BLaER1 (cell line): ENCODE measurements at regions not wholly inside any gene's neighbourhood (a gene's known extent, or its start where the extent isn't known, plus 50 kb on each side); places are given as distances from the start of the nearest gene placed in this dataset.
"Not testable (repeated sequence)": the region's sequence is repeated elsewhere in the genome, so short reads cannot be mapped to it uniquely, and the experiment has no call there.

Experiments used
- H3K27ac ChIP-seq: shearing (Covaris generic); formaldehyde crosslinking; 2 replicates; pipeline ENCODE4 v1.8.1; 2022
- H3K27me3 ChIP-seq: shearing (Covaris generic); formaldehyde crosslinking; 2 replicates; pipeline ENCODE4 v1.8.1; 2022
- H3K36me3 ChIP-seq: shearing (Covaris generic); formaldehyde crosslinking; 2 replicates; pipeline ENCODE4 v1.8.1; 2022
- H3K4me1 ChIP-seq: shearing (Covaris generic); formaldehyde crosslinking; 2 replicates; pipeline ENCODE4 v1.8.1; 2022
- H3K4me2 ChIP-seq: shearing (Covaris generic); formaldehyde crosslinking; 2 replicates; pipeline ENCODE4 v1.8.1; 2022
- H3K4me3 ChIP-seq: shearing (Covaris generic); formaldehyde crosslinking; 2 replicates; pipeline ENCODE4 v1.8.1; 2022
- H3K9ac ChIP-seq: shearing (Covaris generic); formaldehyde crosslinking; 2 replicates; pipeline ENCODE4 v1.8.1; 2022
- H3K9me3 ChIP-seq: shearing (Covaris generic); formaldehyde crosslinking; 2 replicates; pipeline ENCODE4 v1.8.1; 2022
- H4K20me1 ChIP-seq: shearing (Covaris generic); formaldehyde crosslinking; 2 replicates; pipeline ENCODE4 v1.8.1; 2022
- Cebpa-rat ChIP-seq: shearing (Covaris generic); IDR thresholded peaks from 2 replicates; pipeline ENCODE4 v1.8.1; 2022

- no peaks in the 10 kb centered on the region; the same call in 1 of the 2 replicates for H3K9me3 ChIP-seq
- H3K27me3 ChIP-seq = peaks cover 46% of the 10 kb centered on the region
Measured at GRCh38 chrX:56402207-56402606, 161.2 kb upstream of the UBQLN2 start.

DNA sequence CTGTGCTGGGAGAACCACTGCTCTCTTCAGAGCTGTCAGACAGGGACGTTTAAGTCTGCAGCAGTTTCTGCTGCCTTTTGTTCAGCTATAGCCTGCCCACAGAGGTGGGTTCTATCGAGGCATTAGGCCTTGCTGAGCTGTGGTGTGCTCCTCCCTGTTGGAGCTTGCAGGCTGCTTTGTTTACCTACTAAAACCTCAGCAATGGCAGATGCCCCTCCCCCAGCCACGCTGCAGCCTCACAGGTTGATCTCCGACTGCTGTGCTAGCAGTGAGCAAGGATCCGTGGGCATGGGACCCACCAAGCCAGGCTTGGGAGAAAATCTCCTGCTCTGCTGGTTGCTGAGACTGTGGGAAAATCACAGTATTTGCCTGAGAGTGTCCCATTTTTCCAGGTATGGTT, 133.8 kb upstream of the UBQLN2 start:
- Histone ChIP-seq H3K9me3 (peaks cover under 1% of the 10 kb centered on the region; the same call in 1 of the 2 replicates), H4K20me1 (no peaks in the 10 kb centered on the region), H3K9ac (no peak overlapping the region), H3K4me2 (no peak overlapping the region), H3K27me3 (no peaks in the 10 kb centered on the region; the same call in 1 of the 2 replicates), H3K27ac (no peak overlapping the region), H3K4me3 (no peak overlapping the region), H3K36me3 (no peaks in the 10 kb centered on the region), H3K4me1 (no peaks in the 10 kb centered on the region)
- no peak for TF ChIP-seq Cebpa-rat

More at GRCh38 chrX:56402207-56402606, 161.2 kb upstream of the UBQLN2 start:
- no peak overlapping the region for H3K9ac ChIP-seq
- no peaks in the 10 kb centered on the region for H4K20me1 ChIP-seq
- no peaks in the 10 kb centered on the region for H3K4me1 ChIP-seq
- H3K4me2 ChIP-seq = no peak overlapping the region
- no peak for TF ChIP-seq Cebpa-rat
- H3K36me3 ChIP-seq = no peaks in the 10 kb centered on the region
- H3K27ac ChIP-seq = no peak overlapping the region
- no peak overlapping the region for H3K4me3 ChIP-seq

GRCh38 chrX:56451981-56452380, 111.4 kb upstream of the UBQLN2 start:
- H3K4me3 ChIP-seq, H3K27ac ChIP-seq, H3K9ac ChIP-seq, H3K4me1 ChIP-seq, H3K4me2 ChIP-seq, H4K20me1 ChIP-seq, H3K36me3 ChIP-seq, H3K27me3 ChIP-seq: not testable (repeated sequence)
- peaks cover 11% of the 10 kb centered on the region for H3K9me3 ChIP-seq

DNA sequence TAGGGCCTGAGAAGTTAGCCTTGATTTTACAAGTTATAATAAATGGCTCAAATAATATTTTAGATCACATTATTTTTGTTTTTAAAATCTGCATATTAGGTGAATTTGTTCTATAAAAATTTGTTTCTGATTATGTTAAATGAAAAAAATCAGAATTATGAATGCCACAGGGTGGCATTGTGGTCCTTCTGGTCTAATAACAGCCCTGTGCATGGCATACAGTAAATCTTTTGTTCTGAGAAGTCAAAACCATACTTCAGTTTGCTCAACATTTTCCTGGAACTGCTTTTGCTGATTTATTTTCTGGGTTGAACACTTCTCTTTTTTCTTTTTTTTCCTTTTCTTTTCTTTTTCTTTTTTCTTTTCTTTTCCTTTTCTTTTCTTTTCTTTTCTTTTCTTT, 101.0 kb upstream of the UBQLN2 start:
- Histone ChIP-seq H3K9ac (no peak overlapping the region), H3K4me1 (no peaks in the 10 kb centered on the region), H3K9me3 (peaks cover 9% of the 10 kb centered on the region), H3K4me3 (no peak overlapping the region), H4K20me1 (no peaks in the 10 kb centered on the region), H3K4me2 (no peak overlapping the region), H3K36me3 (no peaks in the 10 kb centered on the region), H3K27ac (no peak overlapping the region), H3K27me3 (peaks cover 48% of the 10 kb centered on the region)
- TF ChIP-seq Cebpa-rat = no peak

GRCh38 chrX:56468441-56468840, 95.0 kb upstream of the UBQLN2 start:
- Histone ChIP-seq H3K27me3 (peaks cover 69% of the 10 kb centered on the region), H3K4me1 (no peaks in the 10 kb centered on the region), H3K9me3 (no peaks in the 10 kb centered on the region), H3K9ac (no peak overlapping the region), H3K4me2 (no peak overlapping the region), H3K36me3 (no peaks in the 10 kb centered on the region), H4K20me1 (no peaks in the 10 kb centered on the region), H3K4me3 (no peak overlapping the region), H3K27ac (no peak overlapping the region)
- no peak for TF ChIP-seq Cebpa-rat

GRCh38 chrX:56494923-56495322, 68.5 kb upstream of the UBQLN2 start:
- H4K20me1 ChIP-seq, H3K36me3 ChIP-seq, H3K4me1 ChIP-seq, H3K9ac ChIP-seq, H3K4me2 ChIP-seq, H3K27ac ChIP-seq, H3K9me3 ChIP-seq, H3K4me3 ChIP-seq: not testable (repeated sequence)
- peaks cover 68% of the 10 kb centered on the region for H3K27me3 ChIP-seq

DNA sequence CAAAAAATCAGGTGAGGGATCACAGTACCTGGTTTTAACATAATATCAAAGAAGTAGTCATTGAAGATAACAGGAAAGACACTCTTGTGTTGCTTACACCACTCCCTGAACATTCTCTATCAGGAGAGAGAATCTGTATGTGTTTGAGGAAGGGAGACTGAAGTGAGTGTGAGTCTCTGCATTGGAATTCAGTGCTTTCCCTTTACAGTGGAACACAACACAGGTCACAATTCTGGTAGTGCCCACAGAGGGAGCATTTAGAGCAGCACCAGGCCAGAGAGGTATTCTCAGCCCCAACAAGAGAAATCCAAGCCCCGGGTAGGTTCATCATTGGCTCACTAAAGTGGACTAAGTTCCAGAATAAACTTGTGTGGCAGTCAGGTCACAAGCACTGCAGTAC, 64.7 kb upstream of the UBQLN2 start:
- Histone ChIP-seq H4K20me1 (no peaks in the 10 kb centered on the region), H3K27me3 (peaks cover 70% of the 10 kb centered on the region), H3K9ac (no peak overlapping the region), H3K4me3 (no peak overlapping the region), H3K9me3 (peaks cover 8% of the 10 kb centered on the region), H3K36me3 (no peaks in the 10 kb centered on the region), H3K4me1 (no peaks in the 10 kb centered on the region), H3K27ac (no peak overlapping the region), H3K4me2 (no peak overlapping the region)
- TF ChIP-seq Cebpa-rat = no peak

DNA sequence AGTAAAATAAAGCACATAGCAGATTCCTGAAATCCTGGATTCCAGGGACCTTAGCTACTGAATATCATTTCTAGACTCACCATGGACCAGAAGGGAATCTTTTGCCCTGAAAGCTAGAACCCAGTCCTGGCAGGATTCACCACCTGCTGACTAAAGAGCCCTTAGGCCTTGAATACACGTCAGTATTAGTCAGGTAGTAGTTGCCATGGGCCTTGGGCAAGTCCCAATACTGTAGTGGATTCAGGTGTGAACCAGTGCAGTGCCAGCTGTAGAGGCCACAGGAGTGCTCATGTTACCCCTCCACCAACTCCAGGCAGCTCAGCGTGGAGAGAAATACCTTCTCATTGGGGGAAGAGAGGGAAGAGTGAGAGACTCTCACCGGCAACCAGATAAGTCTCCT, 64.1 kb upstream of the UBQLN2 start:
- no peak overlapping the region for H3K4me3 ChIP-seq
- H3K4me1 ChIP-seq = no peaks in the 10 kb centered on the region
- no peak overlapping the region for H3K9ac ChIP-seq
- no peaks in the 10 kb centered on the region for H3K36me3 ChIP-seq
- peaks cover 70% of the 10 kb centered on the region for H3K27me3 ChIP-seq
- no peak overlapping the region for H3K4me2 ChIP-seq
- peaks cover 8% of the 10 kb centered on the region for H3K9me3 ChIP-seq
- TF ChIP-seq Cebpa-rat = no peak
- no peak overlapping the region for H3K27ac ChIP-seq
- no peaks in the 10 kb centered on the region for H4K20me1 ChIP-seq

GRCh38 chrX:56503941-56504673, 59.3 kb upstream of the UBQLN2 start:
- Histone ChIP-seq H3K9me3 (peaks cover 23% of the 10 kb centered on the region), H3K27me3 (peaks cover 90% of the 10 kb centered on the region), H3K4me3 (no peak overlapping the region), H3K9ac (no peak overlapping the region), H3K36me3 (no peaks in the 10 kb centered on the region), H3K4me1 (no peaks in the 10 kb centered on the region), H3K27ac (no peak overlapping the region), H4K20me1 (no peaks in the 10 kb centered on the region), H3K4me2 (no peak overlapping the region)
- no peak for TF ChIP-seq Cebpa-rat

- H3K9me3 ChIP-seq = peaks cover 37% of the 10 kb centered on the region
- no peaks in the 10 kb centered on the region for H4K20me1 ChIP-seq
- no peaks in the 10 kb centered on the region for H3K36me3 ChIP-seq
- H3K9ac ChIP-seq = no peak overlapping the region
- no peak overlapping the region for H3K4me2 ChIP-seq
- TF ChIP-seq Cebpa-rat = no peak
- H3K27ac ChIP-seq = no peak overlapping the region
- H3K27me3 ChIP-seq = peaks cover 92% of the 10 kb centered on the region
- H3K4me1 ChIP-seq = no peaks in the 10 kb centered on the region
- no peak overlapping the region for H3K4me3 ChIP-seq
Measured at GRCh38 chrX:56505866-56506265, 57.6 kb upstream of the UBQLN2 start.
